ENCODE measurements at regions not wholly inside any gene's neighbourhood (a gene's known extent, or its start where the extent isn't known, plus 50 kb on each side); places are given as distances from the start of the nearest gene placed in this dataset.

DNA sequence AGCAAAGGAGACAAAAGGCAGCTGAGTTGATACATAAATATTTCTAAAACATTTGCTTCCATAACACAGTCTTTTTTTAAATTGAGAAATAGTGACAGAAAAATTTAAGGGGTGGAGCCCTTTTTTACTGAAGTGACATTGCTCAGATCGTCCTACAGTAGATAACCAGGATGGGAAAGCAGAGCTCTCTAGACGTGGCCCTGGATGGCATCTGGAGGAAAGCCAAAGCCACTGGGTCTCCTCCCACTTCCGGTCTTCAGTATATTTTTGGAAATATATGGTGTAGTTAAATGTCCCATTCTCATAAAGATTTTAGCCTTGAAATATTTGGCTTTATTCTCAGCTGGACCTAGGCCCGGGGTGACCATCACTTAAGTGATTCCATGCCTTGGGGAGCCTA is 326.1 kb downstream of the ZNF621 start:
- no peak overlapping the region for H3K27ac ChIP-seq
- no peak overlapping the region for H3K4me3 ChIP-seq
- DNase-seq (no peak), ATAC-seq (no peak)
- peaks cover 0 to 17% (median 3%) of the 10 kb centered on the region in 12 donors for H3K4me1 ChIP-seq
- H3K27me3 ChIP-seq: no peaks in the 10 kb centered on the region
- WGBS, 4 donors: 43 to 55% (median 51%) methylated on average over 4 of the region's 4 CpGs
- intact Hi-C loops (cut with DNase I): no loop called here
- TF ChIP-seq, protein P1, sequence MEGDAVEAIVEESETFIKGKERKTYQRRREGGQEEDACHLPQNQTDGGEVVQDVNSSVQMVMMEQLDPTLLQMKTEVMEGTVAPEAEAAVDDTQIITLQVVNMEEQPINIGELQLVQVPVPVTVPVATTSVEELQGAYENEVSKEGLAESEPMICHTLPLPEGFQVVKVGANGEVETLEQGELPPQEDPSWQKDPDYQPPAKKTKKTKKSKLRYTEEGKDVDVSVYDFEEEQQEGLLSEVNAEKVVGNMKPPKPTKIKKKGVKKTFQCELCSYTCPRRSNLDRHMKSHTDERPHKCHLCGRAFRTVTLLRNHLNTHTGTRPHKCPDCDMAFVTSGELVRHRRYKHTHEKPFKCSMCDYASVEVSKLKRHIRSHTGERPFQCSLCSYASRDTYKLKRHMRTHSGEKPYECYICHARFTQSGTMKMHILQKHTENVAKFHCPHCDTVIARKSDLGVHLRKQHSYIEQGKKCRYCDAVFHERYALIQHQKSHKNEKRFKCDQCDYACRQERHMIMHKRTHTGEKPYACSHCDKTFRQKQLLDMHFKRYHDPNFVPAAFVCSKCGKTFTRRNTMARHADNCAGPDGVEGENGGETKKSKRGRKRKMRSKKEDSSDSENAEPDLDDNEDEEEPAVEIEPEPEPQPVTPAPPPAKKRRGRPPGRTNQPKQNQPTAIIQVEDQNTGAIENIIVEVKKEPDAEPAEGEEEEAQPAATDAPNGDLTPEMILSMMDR (IDR thresholded peaks at IDR 0.05): no peak
- TF ChIP-seq POLR2A (IDR thresholded peaks at IDR 0.05): no peak
- H3K36me3 ChIP-seq: no peaks in the 10 kb centered on the region
- H3K9me3 ChIP-seq: peaks cover 0 to 5% (median 0%) of the 10 kb centered on the region in 12 donors

DNA sequence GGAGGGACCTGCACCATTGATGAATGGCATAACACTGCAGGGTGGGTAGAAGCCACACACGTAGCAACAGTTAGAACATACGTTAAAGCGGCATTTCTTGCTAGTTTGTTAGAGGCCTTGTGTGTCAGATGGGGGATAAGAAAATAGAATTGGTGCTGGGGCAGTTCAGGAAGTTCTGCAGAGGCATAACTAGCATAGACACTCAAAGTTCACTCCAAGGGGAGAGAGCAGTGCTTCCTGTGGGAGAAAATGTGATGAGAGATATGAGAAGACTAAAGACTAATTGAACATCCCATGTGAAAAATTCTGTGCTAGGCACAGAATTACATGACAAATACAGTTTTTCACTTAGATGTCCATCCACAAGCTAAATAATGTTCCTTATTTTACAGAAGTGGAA is 327.1 kb downstream of the ZNF621 start:
- no peaks in the 10 kb centered on the region for H3K27me3 ChIP-seq
- DNase-seq (no peak), ATAC-seq (no peak)
- no peaks in the 10 kb centered on the region for H3K9me3 ChIP-seq
- intact Hi-C loops (cut with DNase I): no loop called here
- no peak for TF ChIP-seq POLR2A (IDR thresholded peaks at IDR 0.05)
- TF ChIP-seq, protein P1 (IDR thresholded peaks at IDR 0.05): no peak
- H3K4me1 ChIP-seq: peaks cover 0 to 12% (median 1%) of the 10 kb centered on the region in 12 donors
- no peak overlapping the region for H3K27ac ChIP-seq
- H3K4me3 ChIP-seq: no peak overlapping the region
- H3K36me3 ChIP-seq: no peaks in the 10 kb centered on the region
- WGBS, 4 donors: 93 to 96% (median 95%) methylated on average over 3 of the region's 3 CpGs

DNA sequence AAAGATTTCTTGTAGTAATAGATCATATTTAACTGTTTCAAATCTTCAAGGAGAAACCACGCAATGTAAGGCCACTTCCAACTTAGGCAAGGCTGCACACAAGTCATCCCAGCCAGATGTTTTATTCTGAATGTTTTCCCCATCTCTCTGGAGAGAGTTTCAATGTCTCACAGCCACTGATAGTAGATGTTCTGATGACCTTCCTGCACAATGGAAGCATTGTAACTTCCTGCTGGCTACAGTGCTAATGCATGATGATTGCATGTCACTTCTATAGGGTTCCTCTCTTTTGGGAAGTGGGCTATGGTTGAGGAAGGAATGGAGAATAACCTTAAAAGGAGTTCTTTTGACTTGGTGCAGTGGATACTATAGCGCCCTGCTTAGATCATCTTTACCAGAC is 328.0 kb downstream of the ZNF621 start:
- Histone ChIP-seq H3K4me3 (no peak overlapping the region), H3K27ac (no peak overlapping the region), H3K36me3 (no peaks in the 10 kb centered on the region), H3K9me3 (no peaks in the 10 kb centered on the region), H3K27me3 (no peaks in the 10 kb centered on the region), H3K4me1 (peaks cover 0 to 5% (median 0%) of the 10 kb centered on the region in 12 donors)
- DNase-seq: no peak
- 74 to 96% (median 92%) methylated on average over 2 of the region's 2 CpGs for WGBS, 4 donors
- intact Hi-C loops (cut with DNase I): no loop called here
- no peak for TF ChIP-seq POLR2A (IDR thresholded peaks at IDR 0.05)
- TF ChIP-seq, protein P1 (IDR thresholded peaks at IDR 0.05): no peak
- no peak for ATAC-seq

DNA sequence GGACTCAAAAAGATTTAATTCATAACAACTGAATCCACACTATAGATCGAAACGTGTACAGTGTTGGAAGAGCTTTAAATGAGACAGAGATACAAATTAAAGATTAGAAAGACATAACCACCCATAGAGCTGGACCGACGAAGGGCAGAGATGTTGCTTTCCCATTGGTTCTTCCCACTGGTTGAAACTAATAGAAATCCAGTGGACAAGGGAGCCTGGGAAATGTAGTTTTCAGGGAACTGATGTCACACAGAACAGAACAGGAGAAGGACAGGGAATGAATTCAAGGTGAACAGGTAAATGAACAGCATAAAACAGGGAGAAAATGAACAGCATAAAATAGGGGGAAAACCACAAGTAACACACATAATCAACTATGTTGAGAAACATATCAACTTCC is 328.7 kb downstream of the ZNF621 start:
- Histone ChIP-seq H3K9me3 (no peaks in the 10 kb centered on the region), H3K27ac (no peak overlapping the region), H3K27me3 (no peaks in the 10 kb centered on the region), H3K36me3 (no peaks in the 10 kb centered on the region), H3K4me3 (no peak overlapping the region), H3K4me1 (peaks cover 0 to 3% (median 0%) of the 10 kb centered on the region in 12 donors)
- DNase-seq (no peak), ATAC-seq (no peak)
- intact Hi-C loops (cut with DNase I): no loop called here
- 93 to 96% (median 95%) methylated on average over 4 of the region's 4 CpGs for WGBS, 4 donors
- TF ChIP-seq, protein P1 (IDR thresholded peaks at IDR 0.05): no peak
- no peak for TF ChIP-seq POLR2A (IDR thresholded peaks at IDR 0.05)

All from heart left ventricle (tissue), 16 donors.